Tibial artery (tissue), 4 donors: ENCODE measurements at regions not wholly inside any gene's neighbourhood (a gene's known extent, or its start where the extent isn't known, plus 50 kb on each side); places are given as distances from the start of the nearest gene placed in this dataset.

Source experiments
- DNase-seq, 2 donors: peaks; one replicate each; pipeline ENCODE4 v3.0.0-alpha.2; 2019
- H3K27ac ChIP-seq, 2 donors: fragments of 200-600 bp; sonication (generic) in 1 of 2; 1 replicate in 1 of 2; 2 replicates in 1 of 2; pipeline ENCODE4 v1.5.1; 2018 to 2019; ENCODE audit warnings: mild to moderate bottlenecking in 1 of 2
- H3K27me3 ChIP-seq, 2 donors: fragments of 200-600 bp; sonication (generic) in 1 of 2; one replicate each; pipeline versions ENCODE4 v1.5.1 to v1.6.0; 2016 to 2019
- H3K36me3 ChIP-seq, 3 donors: fragments of 200-600 bp; sonication (generic) in 2 of 3; one replicate each; pipeline ENCODE4 v1.5.1; 2016 to 2019; ENCODE audit warnings: mild to moderate bottlenecking in 2 of 3
- H3K4me1 ChIP-seq, 4 donors: fragments of 200-600 bp; sonication (generic) in 2 of 4; 1 replicate in 3 of 4; 2 replicates in 1 of 4; pipeline ENCODE4 v1.5.1; 2016 to 2019
- H3K4me3 ChIP-seq, 2 donors: fragments of 200-600 bp; sonication (generic) in 1 of 2; 1 replicate in 1 of 2; 2 replicates in 1 of 2; pipeline ENCODE4 v1.5.1; 2018 to 2019; ENCODE audit warnings: mild to moderate bottlenecking in 2 of 2
- H3K9me3 ChIP-seq, 3 donors: fragments of 200-600 bp; sonication (generic) in 1 of 3; one replicate each; pipeline ENCODE4 v1.5.1; 2016 to 2019
- intact Hi-C: fragments of 100-400 bp; cut with DNase I; formaldehyde crosslinking; loops from one replicate; pipeline ENCODE4 v1.15.0; 2023; ENCODE audit warnings: low total_unique reads
- TF ChIP-seq, protein P1 (sequence below), 2 experiments: fragments of 200-600 bp in 1 of 2; fragments of 450-650 bp in 1 of 2; IDR thresholded peaks; one replicate each; pipeline ENCODE4 v1.5.1; 2017 to 2019; ENCODE audit warnings: antibody characterized with exemption in 2 of 2, mild to moderate bottlenecking in 1 of 2, moderate library complexity in 1 of 2

GRCh38 chr3:174440741-174441587 lies 418.2 kb upstream of the NAALADL2 start:
- peaks cover 0 to 27% (median 7%) of the 10 kb centered on the region in 4 donors for H3K4me1 ChIP-seq
- intact Hi-C loops, result no loop called here
- TF ChIP-seq, protein P1, sequence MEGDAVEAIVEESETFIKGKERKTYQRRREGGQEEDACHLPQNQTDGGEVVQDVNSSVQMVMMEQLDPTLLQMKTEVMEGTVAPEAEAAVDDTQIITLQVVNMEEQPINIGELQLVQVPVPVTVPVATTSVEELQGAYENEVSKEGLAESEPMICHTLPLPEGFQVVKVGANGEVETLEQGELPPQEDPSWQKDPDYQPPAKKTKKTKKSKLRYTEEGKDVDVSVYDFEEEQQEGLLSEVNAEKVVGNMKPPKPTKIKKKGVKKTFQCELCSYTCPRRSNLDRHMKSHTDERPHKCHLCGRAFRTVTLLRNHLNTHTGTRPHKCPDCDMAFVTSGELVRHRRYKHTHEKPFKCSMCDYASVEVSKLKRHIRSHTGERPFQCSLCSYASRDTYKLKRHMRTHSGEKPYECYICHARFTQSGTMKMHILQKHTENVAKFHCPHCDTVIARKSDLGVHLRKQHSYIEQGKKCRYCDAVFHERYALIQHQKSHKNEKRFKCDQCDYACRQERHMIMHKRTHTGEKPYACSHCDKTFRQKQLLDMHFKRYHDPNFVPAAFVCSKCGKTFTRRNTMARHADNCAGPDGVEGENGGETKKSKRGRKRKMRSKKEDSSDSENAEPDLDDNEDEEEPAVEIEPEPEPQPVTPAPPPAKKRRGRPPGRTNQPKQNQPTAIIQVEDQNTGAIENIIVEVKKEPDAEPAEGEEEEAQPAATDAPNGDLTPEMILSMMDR (IDR thresholded peaks at IDR 0.05), result no peak

DNA sequence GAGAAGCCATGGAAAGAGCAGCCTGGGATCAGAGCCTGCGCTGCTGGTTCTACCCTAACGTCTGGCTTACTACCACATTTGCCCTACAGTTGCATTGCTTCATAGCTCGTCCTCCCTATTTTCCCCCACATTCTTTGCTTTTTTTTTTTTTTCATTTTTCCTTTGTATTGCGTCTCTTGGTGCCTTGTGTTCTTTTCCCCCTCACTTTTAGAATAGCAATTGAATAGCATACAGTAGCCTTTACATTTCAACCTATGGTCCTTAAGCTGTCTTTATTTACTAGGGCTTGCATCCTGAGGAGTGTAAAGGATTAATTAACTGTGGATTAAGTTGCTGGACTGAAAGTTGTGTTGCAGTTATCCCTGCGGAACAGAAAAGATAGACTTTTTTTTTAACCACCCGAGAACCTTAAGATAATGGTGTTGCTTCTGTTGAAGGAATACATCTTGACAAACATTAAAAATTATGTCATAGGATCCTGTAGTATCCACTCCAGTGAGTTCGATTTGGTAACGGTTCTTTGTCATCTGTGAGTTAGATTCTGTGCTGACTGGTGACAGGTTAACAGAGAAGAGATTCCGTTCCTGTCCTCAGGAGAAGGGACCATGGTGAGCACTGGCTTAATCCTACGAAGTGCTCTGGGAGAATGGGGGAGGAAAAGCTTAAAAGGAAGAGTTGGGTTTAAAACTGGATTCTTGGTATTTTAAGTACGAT lies 417.4 kb upstream of the NAALADL2 start:
- TF ChIP-seq, protein P1 (IDR thresholded peaks at IDR 0.05), result no peak
- Histone ChIP-seq H3K27me3 (no peaks in the 10 kb centered on the region), H3K4me3 (peak overlapping the region; percentile 69 to 76), H3K27ac (peak overlapping the region; percentile 94 to 99), H3K4me1 (peaks cover 0 to 27% (median 7%) of the 10 kb centered on the region in 4 donors), H3K9me3 (peaks cover 0 to 4% (median 0%) of the 10 kb centered on the region in 3 donors), H3K36me3 (no peaks in the 10 kb centered on the region)
- intact Hi-C loops, result no loop called here
- no peak for DNase-seq

More at GRCh38 chr3:174440741-174441587, 418.2 kb upstream of the NAALADL2 start:
- Histone ChIP-seq H3K27me3 (no peaks in the 10 kb centered on the region), H3K36me3 (no peaks in the 10 kb centered on the region), H3K4me3 (peak overlapping the region; percentile 69 to 76), H3K27ac (peak overlapping the region; percentile 94 to 99), H3K9me3 (peaks cover 0 to 4% (median 0%) of the 10 kb centered on the region in 3 donors)
- peak; percentile 81 to 93 for DNase-seq

GRCh38 chr3:174442302-174442682 lies 416.8 kb upstream of the NAALADL2 start:
- no peak for DNase-seq
- intact Hi-C loops, result no loop called here
- Histone ChIP-seq H3K4me3 (peak overlapping the region; percentile 69 to 76), H3K9me3 (peaks cover 0 to 7% (median 0%) of the 10 kb centered on the region in 3 donors), H3K36me3 (no peaks in the 10 kb centered on the region), H3K27ac (peak overlapping the region; percentile 94 to 99), H3K4me1 (peaks cover 0 to 27% (median 7%) of the 10 kb centered on the region in 4 donors), H3K27me3 (no peaks in the 10 kb centered on the region)
- TF ChIP-seq, protein P1 (IDR thresholded peaks at IDR 0.05), result no peak

GRCh38 chr3:174444391-174444790 lies 414.7 kb upstream of the NAALADL2 start:
- peaks cover 0 to 23% (median 7%) of the 10 kb centered on the region in 4 donors for H3K4me1 ChIP-seq
- H3K9me3 ChIP-seq, result peaks cover 0 to 24% (median 0%) of the 10 kb centered on the region in 3 donors
- H3K36me3 ChIP-seq, result no peaks in the 10 kb centered on the region
- no peaks in the 10 kb centered on the region for H3K27me3 ChIP-seq
- TF ChIP-seq, protein P1 (IDR thresholded peaks at IDR 0.05), result no peak
- no peak overlapping the region for H3K27ac ChIP-seq
- intact Hi-C loops, result no loop called here
- no peak overlapping the region for H3K4me3 ChIP-seq
- no peak for DNase-seq

GRCh38 chr3:174457758-174458157 lies 401.4 kb upstream of the NAALADL2 start:
- Histone ChIP-seq H3K4me1 (no peaks in the 10 kb centered on the region), H3K27ac (no peak overlapping the region), H3K27me3 (no peaks in the 10 kb centered on the region), H3K4me3 (no peak overlapping the region), H3K9me3 (peaks cover 0 to 4% (median 0%) of the 10 kb centered on the region in 3 donors), H3K36me3 (no peaks in the 10 kb centered on the region)
- intact Hi-C loops, result no loop called here
- TF ChIP-seq, protein P1 (IDR thresholded peaks at IDR 0.05), result no peak
- no peak for DNase-seq
